D721Med (cell line): ENCODE measurements at regions not wholly inside any gene's neighbourhood (a gene's known extent, or its start where the extent isn't known, plus 50 kb on each side); places are given as distances from the start of the nearest gene placed in this dataset.

Source experiments
- DNase-seq: peaks from one replicate; pipeline ENCODE4 v3.0.0; 2011; ENCODE audit warnings: low spot score; ENCODE audit not compliant: insufficient read length
- FAIRE-seq: peaks from 2 replicates; lab custom pipeline; 2011; peaks lifted over from hg19 to GRCh38; lab: Jason Lieb, UNC
- CTCF ChIP-seq: IDR thresholded peaks from 2 replicates; pipeline ENCODE4 v1.5.1; 2012; ENCODE audit warnings: mild to moderate bottlenecking, control low read depth; ENCODE audit not compliant: insufficient read depth; ENCODE audit errors: missing control alignments

GRCh38 chr2:129810521-129810920 lies 168.9 kb upstream of the RAB6C start:
- FAIRE-seq (no peak), DNase-seq (no peak)
- no peak for TF ChIP-seq CTCF

- no peak for DNase-seq
- FAIRE-seq, result no peak
Observed at GRCh38 chr2:129812071-129812470, 167.4 kb upstream of the RAB6C start.

GRCh38 chr2:129812654-129813053 lies 166.8 kb upstream of the RAB6C start:
- no peak for TF ChIP-seq CTCF
- no peak for DNase-seq
- no peak for FAIRE-seq

More at GRCh38 chr2:129812071-129812470, 167.4 kb upstream of the RAB6C start:
- TF ChIP-seq CTCF, result no peak

GRCh38 chr2:129813404-129813803 lies 166.1 kb upstream of the RAB6C start:
- FAIRE-seq (no peak), DNase-seq (no peak)
- TF ChIP-seq CTCF, result peak; percentile 32

- FAIRE-seq (no peak), DNase-seq (no peak)
- no peak for TF ChIP-seq CTCF
Observed at GRCh38 chr2:129816813-129817574, 162.5 kb upstream of the RAB6C start.

GRCh38 chr2:129819855-129820254 lies 159.6 kb upstream of the RAB6C start:
- FAIRE-seq (no peak), DNase-seq (no peak)

More at GRCh38 chr2:129819855-129820254, 159.6 kb upstream of the RAB6C start:
- TF ChIP-seq CTCF, result no peak
